WI38 (cell line): ENCODE measurements at regions not wholly inside any gene's neighbourhood (a gene's known extent, or its start where the extent isn't known, plus 50 kb on each side); places are given as distances from the start of the nearest gene placed in this dataset.
"Not testable (repeated sequence)": the region's sequence is repeated elsewhere in the genome, so short reads cannot be mapped to it uniquely, and the experiment has no call there.

Experiments
- H3K4me3 ChIP-seq: 2 replicates; pipeline ENCODE4 v1.5.1; 2011; ENCODE audit warnings: low read depth, mild to moderate bottlenecking, control low read depth, low read length
- TF ChIP-seq, protein P1 (sequence below): IDR thresholded peaks from 2 replicates; pipeline ENCODE4 v1.5.1; 2012; ENCODE audit warnings: low read depth, mild to moderate bottlenecking, control low read depth, low read length

DNA sequence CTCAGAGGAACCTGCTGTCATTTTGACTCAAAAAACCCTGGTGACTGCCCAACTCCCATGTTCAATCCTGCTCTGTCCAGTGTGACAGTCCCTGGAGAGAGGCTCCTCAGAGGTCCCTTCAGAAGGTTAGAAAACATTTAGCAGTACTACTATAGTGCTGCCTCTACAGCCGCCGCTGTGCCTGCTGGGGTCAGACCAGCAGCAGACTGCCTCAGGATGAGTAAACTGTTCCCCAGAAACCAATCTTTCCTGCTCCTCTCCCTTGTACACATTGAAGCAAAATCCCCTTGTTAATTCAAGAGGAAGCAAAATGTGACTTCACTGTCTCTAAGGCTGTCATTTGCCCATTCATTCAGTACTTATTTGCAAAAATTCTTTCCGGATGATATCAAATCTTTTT is 94.8 kb upstream of the SMARCA2 start:
- TF ChIP-seq, protein P1, sequence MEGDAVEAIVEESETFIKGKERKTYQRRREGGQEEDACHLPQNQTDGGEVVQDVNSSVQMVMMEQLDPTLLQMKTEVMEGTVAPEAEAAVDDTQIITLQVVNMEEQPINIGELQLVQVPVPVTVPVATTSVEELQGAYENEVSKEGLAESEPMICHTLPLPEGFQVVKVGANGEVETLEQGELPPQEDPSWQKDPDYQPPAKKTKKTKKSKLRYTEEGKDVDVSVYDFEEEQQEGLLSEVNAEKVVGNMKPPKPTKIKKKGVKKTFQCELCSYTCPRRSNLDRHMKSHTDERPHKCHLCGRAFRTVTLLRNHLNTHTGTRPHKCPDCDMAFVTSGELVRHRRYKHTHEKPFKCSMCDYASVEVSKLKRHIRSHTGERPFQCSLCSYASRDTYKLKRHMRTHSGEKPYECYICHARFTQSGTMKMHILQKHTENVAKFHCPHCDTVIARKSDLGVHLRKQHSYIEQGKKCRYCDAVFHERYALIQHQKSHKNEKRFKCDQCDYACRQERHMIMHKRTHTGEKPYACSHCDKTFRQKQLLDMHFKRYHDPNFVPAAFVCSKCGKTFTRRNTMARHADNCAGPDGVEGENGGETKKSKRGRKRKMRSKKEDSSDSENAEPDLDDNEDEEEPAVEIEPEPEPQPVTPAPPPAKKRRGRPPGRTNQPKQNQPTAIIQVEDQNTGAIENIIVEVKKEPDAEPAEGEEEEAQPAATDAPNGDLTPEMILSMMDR = no peak
- H3K4me3 ChIP-seq = no peak overlapping the region

DNA sequence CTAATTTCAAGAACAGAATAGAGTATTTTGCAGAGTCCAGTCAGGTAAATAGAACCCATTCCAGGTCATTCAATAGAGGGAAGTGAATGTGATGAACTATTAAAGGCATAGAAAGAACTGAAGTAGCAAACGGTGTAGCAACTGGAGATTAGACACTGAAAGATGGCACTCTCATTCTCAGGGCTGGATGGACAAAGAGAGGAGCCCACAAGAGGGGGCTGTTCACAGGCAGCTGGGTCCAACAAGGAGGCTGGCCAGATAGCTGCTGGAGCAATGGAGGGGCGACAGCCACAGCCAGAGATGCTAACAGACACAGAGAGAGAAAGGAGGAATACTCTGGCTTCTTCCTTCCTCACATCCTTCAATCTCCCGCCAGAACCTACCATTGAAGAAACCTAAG is 93.1 kb upstream of the SMARCA2 start:
- TF ChIP-seq, protein P1 = no peak
- H3K4me3 ChIP-seq = no peak overlapping the region

DNA sequence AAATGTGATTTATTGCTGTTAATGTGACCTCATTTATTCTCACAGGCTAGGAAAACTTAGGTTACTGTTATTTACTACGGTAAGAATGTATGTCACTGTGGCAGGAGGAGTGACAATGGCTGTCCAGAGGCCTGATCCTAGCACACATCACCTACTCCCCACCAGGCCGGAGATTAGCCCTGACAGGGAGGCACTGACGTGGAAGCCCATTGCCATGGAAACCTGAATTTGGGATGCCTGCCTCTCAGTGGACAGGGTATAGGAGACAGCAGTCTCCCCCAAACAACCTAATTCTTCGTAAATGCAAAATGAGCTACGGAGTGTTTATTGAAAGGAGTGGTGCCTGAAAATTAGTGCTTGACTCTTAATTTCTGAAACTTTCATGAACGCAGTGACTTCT is 87.6 kb upstream of the SMARCA2 start:
- H3K4me3 ChIP-seq = no peak overlapping the region
- TF ChIP-seq, protein P1 = no peak

DNA sequence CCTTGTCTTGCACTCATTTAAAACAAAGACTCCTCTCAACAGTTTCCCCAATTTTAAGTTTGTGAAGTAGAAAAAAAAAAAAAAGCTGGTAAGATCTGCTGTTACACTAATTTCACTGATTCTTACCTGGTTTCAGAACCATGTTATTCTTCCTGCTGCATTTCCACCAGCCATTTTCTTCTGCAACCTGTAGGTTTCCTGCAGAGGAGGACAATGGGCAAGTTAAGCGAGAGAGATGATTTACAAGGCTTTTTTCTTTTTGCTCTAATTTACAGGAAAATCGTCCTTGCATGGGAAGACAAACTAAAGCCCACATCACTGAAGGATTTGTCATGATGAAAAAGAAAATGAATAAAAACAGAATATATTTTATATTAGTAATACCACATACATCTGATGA is 86.0 kb upstream of the SMARCA2 start:
- TF ChIP-seq, protein P1 = no peak
- no peak overlapping the region for H3K4me3 ChIP-seq

DNA sequence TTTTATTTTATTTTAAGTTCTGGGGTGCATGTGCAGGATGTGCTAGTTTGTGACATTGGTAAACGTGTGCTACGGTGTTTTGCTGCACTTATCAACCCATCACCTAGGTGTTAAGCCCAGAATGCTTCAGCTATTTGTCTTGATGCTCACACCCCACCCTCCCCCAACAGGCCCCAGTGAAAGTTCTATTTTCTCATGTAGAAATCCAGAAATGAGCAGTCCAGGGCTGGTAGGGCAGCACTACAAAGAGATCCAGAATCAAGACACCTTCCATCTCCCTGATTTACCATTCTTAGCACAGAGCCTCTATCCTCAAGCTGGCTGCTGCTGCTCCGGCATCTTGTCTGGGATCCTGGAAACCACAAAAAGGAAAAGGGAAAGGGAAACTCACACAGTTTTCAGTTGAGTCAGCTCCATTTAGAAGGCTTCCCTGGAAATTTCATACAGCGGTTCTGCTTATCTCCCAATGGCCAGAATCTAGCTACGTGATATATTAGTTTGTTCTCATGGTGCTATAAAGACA is 85.4 kb upstream of the SMARCA2 start:
- TF ChIP-seq, protein P1 = no peak
- H3K4me3 ChIP-seq = no peak overlapping the region

DNA sequence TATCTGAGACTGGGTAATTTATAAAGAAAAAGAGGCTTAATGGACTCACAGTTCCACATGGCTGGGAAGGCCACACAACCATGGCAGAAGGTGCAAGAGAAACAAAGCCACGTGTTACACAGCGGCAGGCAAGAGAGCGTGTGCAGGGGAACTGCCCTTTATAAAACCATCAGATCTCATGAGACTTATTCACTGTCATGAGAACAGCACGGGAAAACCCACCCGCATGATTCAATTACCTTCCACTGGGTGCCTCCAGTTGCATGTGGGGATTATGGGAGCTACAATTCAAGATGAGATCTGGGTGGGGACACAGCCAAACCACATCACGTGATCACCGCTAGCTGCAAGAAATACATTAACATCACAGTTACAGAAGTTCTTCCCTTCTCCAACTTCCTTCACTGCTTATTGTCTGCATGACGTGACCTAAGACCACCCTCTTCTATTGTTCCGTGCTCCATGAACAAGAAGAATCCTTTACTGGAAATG is 84.9 kb upstream of the SMARCA2 start:
- H3K4me3 ChIP-seq = not testable (repeated sequence)

DNA sequence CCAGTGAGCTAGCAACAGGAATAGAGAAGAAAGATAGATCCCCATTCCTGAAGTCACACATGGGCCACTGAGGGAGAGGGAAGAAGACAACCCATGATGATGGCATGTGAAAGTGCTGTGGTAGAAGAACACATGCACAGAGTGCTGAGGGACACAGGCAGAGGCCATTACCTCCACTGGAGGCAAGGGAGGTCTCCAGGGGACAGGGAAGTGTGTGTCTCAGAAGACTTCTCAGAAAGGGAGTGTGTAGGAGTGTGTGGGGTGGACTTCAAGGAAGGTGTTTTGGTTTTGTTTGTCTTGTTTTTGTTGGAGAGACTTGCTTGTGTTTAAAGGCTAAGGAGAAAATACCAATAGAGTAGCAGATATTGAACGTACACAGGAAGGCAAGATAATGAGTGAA is 77.0 kb upstream of the SMARCA2 start:
- H3K4me3 ChIP-seq = no peak overlapping the region
- TF ChIP-seq, protein P1 = no peak

DNA sequence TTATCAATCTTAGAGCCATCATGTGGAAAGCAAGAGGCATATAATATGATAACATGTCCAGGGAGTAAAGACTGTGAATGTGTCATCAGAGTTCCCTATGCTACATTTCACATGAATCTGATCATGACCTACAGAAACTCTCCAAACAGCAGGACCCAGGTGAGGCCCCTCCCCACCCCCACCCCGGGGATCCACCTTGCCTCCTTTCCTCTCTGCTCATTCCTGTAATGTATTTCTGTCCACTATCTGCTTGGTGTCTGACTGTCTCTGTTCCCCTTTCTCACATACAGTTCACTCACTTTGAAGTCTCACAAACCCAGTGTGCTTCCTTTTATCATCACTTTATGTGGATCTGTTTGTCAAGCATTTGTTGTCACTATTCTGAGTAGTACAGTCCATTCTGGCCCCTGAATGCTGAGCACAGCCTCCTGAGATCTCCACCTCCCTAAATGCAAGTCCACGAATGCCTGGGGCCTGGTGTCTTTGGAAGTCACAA is 76.4 kb upstream of the SMARCA2 start:
- TF ChIP-seq, protein P1 = no peak

More for the DNA sequence above, 76.4 kb upstream of the SMARCA2 start:
- H3K4me3 ChIP-seq = no peak overlapping the region
